SK-N-SH (cell line): ENCODE measurements at regions not wholly inside any gene's neighbourhood (a gene's known extent, or its start where the extent isn't known, plus 50 kb on each side); places are given as distances from the start of the nearest gene placed in this dataset.

Experiments
- CTCF ChIA-PET: fragments of 300-600, 350-600 bp; formaldehyde crosslinking; extraction: SDS; loops from one replicate; lab custom pipeline; 2021; lab: Yijun Ruan, JAX
- POLR2A ChIA-PET: fragments of 350-600 bp; sonication (Branson Sonifier 250); formaldehyde crosslinking; extraction: SDS; loops from one replicate; lab custom pipeline; 2020; ENCODE audit warnings: antibody characterized with exemption, inconsistent platforms; lab: Yijun Ruan, JAX
- DNase-seq: peaks from one replicate; pipeline ENCODE4 v3.0.0; 2012
- H2AFZ ChIP-seq: fragments of 200-600 bp; sonication (generic); 2 replicates; pipeline ENCODE4 v1.8.1; 2016; ENCODE audit warnings: antibody characterized with exemption, mild to moderate bottlenecking, low read depth
- H3F3A ChIP-seq: fragments of 200-600 bp; sonication (generic); replicated peaks from 2 replicates; pipeline ENCODE3; 2016; ENCODE audit warnings: antibody characterized with exemption, mild to moderate bottlenecking; ENCODE audit not compliant: insufficient read depth
- H3K27ac ChIP-seq, 2 experiments: fragments of 200-500 bp in 1 of 2; fragments of 200-600 bp in 1 of 2; sonication (Bioruptor generic) in 1 of 2; sonication (generic), shearing (Covaris generic) in 1 of 2; 2 replicates each; pipeline versions ENCODE4 v1.5.1 to v1.6.1; 2014 to 2016; ENCODE audit warnings: low read depth in 2 of 2, inconsistent platforms in 1 of 2, low read length in 1 of 2, mild to moderate bottlenecking in 1 of 2, mixed read lengths in 1 of 2
- H3K27me3 ChIP-seq: fragments of 200-600 bp; sonication (generic), shearing (Covaris generic); 2 replicates; pipeline ENCODE4 v1.6.1; 2016; ENCODE audit warnings: mixed run types; ENCODE audit not compliant: insufficient read depth
- H3K36me3 ChIP-seq, 2 experiments: fragments of 200-500 bp in 1 of 2; fragments of 200-600 bp in 1 of 2; sonication (Bioruptor generic) in 1 of 2; sonication (generic) in 1 of 2; replicated peaks in 1 of 2; 2 replicates each; pipeline versions ENCODE3 to v1.5.1; 2014 to 2016; ENCODE audit warnings: low read length in 1 of 2, mild to moderate bottlenecking in 1 of 2; ENCODE audit not compliant: insufficient read depth in 2 of 2, control insufficient read depth in 1 of 2
- H3K4me1 ChIP-seq, 2 experiments: fragments of 200-500 bp in 1 of 2; fragments of 200-600 bp in 1 of 2; sonication (Bioruptor generic) in 1 of 2; sonication (generic), shearing (Covaris generic) in 1 of 2; 2 replicates each; pipeline versions ENCODE4 v1.5.1 to v1.6.1; 2014 to 2016; ENCODE audit warnings: low read depth in 1 of 2, low read length in 1 of 2, mixed run types in 1 of 2; ENCODE audit not compliant: insufficient read depth in 2 of 2, control insufficient read depth in 1 of 2
- H3K4me2 ChIP-seq: fragments of 200-600 bp; sonication (generic), shearing (Covaris generic); 2 replicates; pipeline ENCODE4 v1.6.1; 2017; ENCODE audit warnings: mixed run types
- H3K4me3 ChIP-seq, 2 experiments: fragments of 200-500 bp in 1 of 2; fragments of 200-600 bp in 1 of 2; sonication (Bioruptor generic) in 1 of 2; sonication (generic), shearing (Covaris generic) in 1 of 2; 2 replicates each; pipeline versions ENCODE4 v1.5.1 to v1.8.1; 2014 to 2016; ENCODE audit warnings: low read depth in 2 of 2, inconsistent platforms in 1 of 2, low read length in 1 of 2, mild to moderate bottlenecking in 1 of 2, mixed read lengths in 1 of 2, moderate library complexity in 1 of 2
- H3K79me2 ChIP-seq: fragments of 200-600 bp; sonication (generic); 2 replicates; pipeline ENCODE4 v1.8.1; 2017; ENCODE audit warnings: mild to moderate bottlenecking; ENCODE audit not compliant: insufficient read depth
- H3K9ac ChIP-seq: fragments of 200-600 bp; sonication (generic); 2 replicates; pipeline ENCODE4 v1.6.1; 2017; ENCODE audit warnings: mixed run types
- H3K9me2 ChIP-seq: fragments of 200-600 bp; sonication (generic); 2 replicates; pipeline ENCODE4 v1.6.1; 2017; ENCODE audit warnings: mixed run types
- H3K9me3 ChIP-seq: fragments of 200-600 bp; sonication (generic); 2 replicates; pipeline ENCODE4 v1.6.1; 2017; ENCODE audit warnings: mixed run types, mild to moderate bottlenecking, moderate library complexity
- H4K20me1 ChIP-seq: fragments of 200-600 bp; sonication (generic); 2 replicates; pipeline ENCODE4 v1.6.1; 2017; ENCODE audit warnings: mild to moderate bottlenecking, mixed run types; ENCODE audit not compliant: insufficient read depth
- EP300 ChIP-seq, 2 experiments: IDR thresholded peaks; 2 replicates each; pipeline versions ENCODE4 v1.4.0 to v1.6.1; 2012; ENCODE audit warnings: borderline replicate concordance in 1 of 2, low read depth in 1 of 2, low read length in 1 of 2
- EZH2phosphoT487 ChIP-seq: fragments of 200-600 bp; sonication (generic); IDR thresholded peaks from 2 replicates; pipeline ENCODE4 v1.6.1; 2017; ENCODE audit warnings: low read depth, mixed run types, mild to moderate bottlenecking, antibody characterized with exemption, moderate library complexity, borderline replicate concordance
- FOXM1 ChIP-seq: IDR thresholded peaks from 2 replicates; pipeline ENCODE4 v1.4.0; 2012; ENCODE audit warnings: low read depth, mild to moderate bottlenecking
- GABPA ChIP-seq: IDR thresholded peaks from 2 replicates; pipeline ENCODE4 v1.4.0; 2012; ENCODE audit warnings: low read depth, mild to moderate bottlenecking
- JUND ChIP-seq: IDR thresholded peaks from 2 replicates; pipeline ENCODE4 v1.4.0; 2012
- MEF2A ChIP-seq: IDR thresholded peaks from 2 replicates; pipeline ENCODE4 v1.4.0; 2012; ENCODE audit warnings: low read depth, borderline replicate concordance
- MXI1 ChIP-seq: IDR thresholded peaks from 2 replicates; pipeline ENCODE4 v1.6.1; 2012; ENCODE audit warnings: mild to moderate bottlenecking, low read depth, low read length, improper control_type of control experiment
- NFIC ChIP-seq: IDR thresholded peaks from 2 replicates; pipeline ENCODE4 v1.4.0; 2012; ENCODE audit warnings: borderline replicate concordance
- POLR2AphosphoS5 ChIP-seq: IDR thresholded peaks from 2 replicates; pipeline ENCODE4 v1.6.1; 2012; ENCODE audit warnings: low read depth, low read length
- RAD21 ChIP-seq: IDR thresholded peaks from 2 replicates; pipeline ENCODE4 v1.6.1; 2012; ENCODE audit warnings: mild to moderate bottlenecking, low read length
- RCOR1 ChIP-seq: fragments of 150-350 bp; IDR thresholded peaks from 2 replicates; pipeline ENCODE4 v1.6.1; 2017; ENCODE audit warnings: antibody characterized with exemption, low read length
- RXRA ChIP-seq: IDR thresholded peaks from 2 replicates; pipeline ENCODE4 v1.4.0; 2012; ENCODE audit warnings: low read depth, mild to moderate bottlenecking, borderline replicate concordance
- SIN3A ChIP-seq: IDR thresholded peaks from 2 replicates; pipeline ENCODE4 v1.6.1; 2012; ENCODE audit warnings: low read depth, mild to moderate bottlenecking, low read length, moderate library complexity, borderline replicate concordance
- WGBS: methylation state at CpG from one replicate; pipeline ENCODE4 v1.1.6; 2017; ENCODE audit warnings: low lambda C conversion rate; 5-methylcytosine and 5-hydroxymethylcytosine counted together
- TF ChIP-seq, protein P1 (sequence below): fragments of 200-600 bp; sonication (generic); IDR thresholded peaks from 2 replicates; pipeline ENCODE4 v1.6.1; 2017; ENCODE audit warnings: antibody characterized with exemption, mild to moderate bottlenecking, moderate library complexity
- TF ChIP-seq, protein P2 (sequence below): fragments of 150-350 bp; IDR thresholded peaks from 2 replicates; pipeline ENCODE4 v1.6.1; 2017; ENCODE audit warnings: antibody characterized with exemption, low read length, low read depth, borderline replicate concordance
- TF ChIP-seq, protein P3 (sequence below): IDR thresholded peaks from 2 replicates; pipeline ENCODE4 v1.4.0; 2012; ENCODE audit warnings: low read depth, borderline replicate concordance

DNA sequence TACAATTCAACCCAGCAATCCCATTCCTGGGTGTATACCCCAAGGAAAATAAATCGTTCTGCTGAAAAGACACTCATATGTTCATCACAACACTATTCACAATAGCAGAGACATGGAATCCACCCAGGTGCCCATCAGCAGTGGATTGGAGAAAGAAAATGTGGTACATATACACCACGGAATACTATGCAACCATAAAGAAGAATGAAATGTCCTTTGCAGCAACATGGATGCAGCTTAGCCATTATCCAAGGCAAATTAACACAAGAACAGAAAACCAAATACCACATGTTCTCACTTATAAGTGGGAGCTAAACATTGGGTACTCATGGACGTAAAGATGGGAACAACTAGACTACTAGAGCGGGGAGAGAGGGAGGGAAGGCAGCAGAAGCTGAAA is 207.8 kb downstream of the GATA3 start:
- CTCF ChIA-PET, result no interaction called here
- 71% methylated on average over 4 of the region's 4 CpGs for WGBS

DNA sequence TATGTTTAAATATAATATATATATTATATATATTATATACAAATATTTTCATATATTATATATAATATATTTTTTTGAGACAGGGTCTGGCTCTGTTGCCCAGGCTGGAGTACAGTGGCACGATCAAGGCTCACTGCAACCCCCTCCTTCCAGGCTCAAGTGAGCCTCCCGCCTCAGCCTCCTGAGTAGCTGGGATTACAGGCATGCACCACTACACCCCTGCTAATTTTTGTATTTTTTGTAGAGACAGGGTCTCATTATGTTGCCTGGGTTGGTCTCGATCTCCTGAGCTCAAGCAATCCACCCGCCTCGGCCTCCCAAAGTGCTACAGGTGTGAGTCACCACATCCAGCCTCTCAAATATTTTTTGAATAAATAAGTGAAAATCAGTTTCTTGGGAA is 215.5 kb downstream of the GATA3 start:
- CTCF ChIA-PET, result no interaction called here
- peaks cover 6% of the 10 kb centered on the region for H3F3A ChIP-seq
- H3K4me1 ChIP-seq, result no peaks in the 10 kb centered on the region
- 91% methylated on average over 5 of the region's 5 CpGs for WGBS
- no peak overlapping the region for H3K9ac ChIP-seq
- no peak overlapping the region for H2AFZ ChIP-seq
- no peak overlapping the region for H3K4me3 ChIP-seq
- POLR2A ChIA-PET, result no interaction called here
- no peak for DNase-seq
- no peak overlapping the region for H3K4me2 ChIP-seq
- H3K79me2 ChIP-seq, result no peaks in the 10 kb centered on the region
- no peaks in the 10 kb centered on the region for H3K36me3 ChIP-seq
- no peaks in the 10 kb centered on the region for H4K20me1 ChIP-seq
- no peaks in the 10 kb centered on the region for H3K9me2 ChIP-seq
- no peaks in the 10 kb centered on the region for H3K27me3 ChIP-seq
- no peaks in the 10 kb centered on the region for H3K9me3 ChIP-seq
- TF ChIP-seq RXRA (no peak), RAD21 (no peak), SIN3A (no peak), GABPA (no peak), EP300 (IDR thresholded peaks at IDR 0.05; ENCODE audit: borderline replicate concordance in 1 of 2, low read depth in 1 of 2, low read length in 1 of 2) (no peak), RCOR1 (no peak), JUND (no peak)
- TF ChIP-seq, protein P1, sequence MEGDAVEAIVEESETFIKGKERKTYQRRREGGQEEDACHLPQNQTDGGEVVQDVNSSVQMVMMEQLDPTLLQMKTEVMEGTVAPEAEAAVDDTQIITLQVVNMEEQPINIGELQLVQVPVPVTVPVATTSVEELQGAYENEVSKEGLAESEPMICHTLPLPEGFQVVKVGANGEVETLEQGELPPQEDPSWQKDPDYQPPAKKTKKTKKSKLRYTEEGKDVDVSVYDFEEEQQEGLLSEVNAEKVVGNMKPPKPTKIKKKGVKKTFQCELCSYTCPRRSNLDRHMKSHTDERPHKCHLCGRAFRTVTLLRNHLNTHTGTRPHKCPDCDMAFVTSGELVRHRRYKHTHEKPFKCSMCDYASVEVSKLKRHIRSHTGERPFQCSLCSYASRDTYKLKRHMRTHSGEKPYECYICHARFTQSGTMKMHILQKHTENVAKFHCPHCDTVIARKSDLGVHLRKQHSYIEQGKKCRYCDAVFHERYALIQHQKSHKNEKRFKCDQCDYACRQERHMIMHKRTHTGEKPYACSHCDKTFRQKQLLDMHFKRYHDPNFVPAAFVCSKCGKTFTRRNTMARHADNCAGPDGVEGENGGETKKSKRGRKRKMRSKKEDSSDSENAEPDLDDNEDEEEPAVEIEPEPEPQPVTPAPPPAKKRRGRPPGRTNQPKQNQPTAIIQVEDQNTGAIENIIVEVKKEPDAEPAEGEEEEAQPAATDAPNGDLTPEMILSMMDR, result no peak
- H3K27ac ChIP-seq, result no peak overlapping the region

More for the DNA sequence above, 207.8 kb downstream of the GATA3 start:
- H3K79me2 ChIP-seq, result no peaks in the 10 kb centered on the region
- no peaks in the 10 kb centered on the region for H3K36me3 ChIP-seq
- H3K9ac ChIP-seq, result no peak overlapping the region
- no peaks in the 10 kb centered on the region for H3K27me3 ChIP-seq
- no peak for TF ChIP-seq MXI1
- TF ChIP-seq EZH2phosphoT487, result no peak
- H3K27ac ChIP-seq, result no peak overlapping the region
- no peak overlapping the region for H3K4me3 ChIP-seq
- POLR2A ChIA-PET, result no interaction called here
- DNase-seq, result no peak
- no peaks in the 10 kb centered on the region for H4K20me1 ChIP-seq
- no peaks in the 10 kb centered on the region for H3K9me3 ChIP-seq
- no peaks in the 10 kb centered on the region for H3F3A ChIP-seq
- no peak overlapping the region for H3K4me2 ChIP-seq
- no peaks in the 10 kb centered on the region for H3K9me2 ChIP-seq
- H2AFZ ChIP-seq, result no peak overlapping the region
- H3K4me1 ChIP-seq, result peaks cover 0 to 6% of the 10 kb centered on the region in 2 experiments; a peak in 1 of 4 replicates

DNA sequence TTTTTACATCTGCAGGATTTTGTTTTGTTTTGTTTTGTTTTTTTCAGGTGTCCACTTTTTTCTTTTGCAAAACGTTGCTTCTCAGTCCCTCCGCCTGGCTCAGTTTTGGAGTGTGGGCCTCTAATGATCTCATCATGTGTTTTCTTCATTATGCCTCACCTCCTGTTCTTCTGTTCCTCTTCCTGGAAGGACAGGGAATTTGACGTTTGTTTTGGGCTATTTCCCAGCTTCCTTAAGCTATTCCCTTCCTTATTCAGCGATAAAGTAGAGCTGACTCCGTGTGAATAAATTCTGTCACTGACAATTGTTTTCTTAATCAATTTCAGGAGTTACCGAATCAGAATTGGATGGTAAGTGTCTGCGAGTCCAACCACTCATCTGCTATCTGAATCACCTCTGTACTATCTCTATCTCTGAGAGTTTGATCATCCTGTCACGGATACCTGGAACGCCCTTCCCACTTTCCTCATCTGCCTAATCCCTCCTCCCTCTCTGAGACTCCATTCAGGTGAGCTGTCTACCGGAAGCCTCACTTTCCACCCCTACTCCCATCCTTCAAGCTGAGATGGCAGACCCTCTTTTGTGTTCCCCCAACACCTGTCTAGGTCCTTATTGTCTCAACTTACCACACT is 218.4 kb downstream of the GATA3 start:
- DNase-seq, result no peak
- H3F3A ChIP-seq, result peaks cover 6% of the 10 kb centered on the region
- no peaks in the 10 kb centered on the region for H3K9me2 ChIP-seq
- H3K4me3 ChIP-seq, result no peak overlapping the region
- H3K9me3 ChIP-seq, result no peaks in the 10 kb centered on the region
- H3K27ac ChIP-seq, result no peak overlapping the region
- 76% methylated on average over 10 of the region's 10 CpGs for WGBS
- H3K4me2 ChIP-seq, result no peak overlapping the region
- no peaks in the 10 kb centered on the region for H3K27me3 ChIP-seq
- POLR2A ChIA-PET, result no interaction called here
- H3K36me3 ChIP-seq, result no peaks in the 10 kb centered on the region
- H4K20me1 ChIP-seq, result no peaks in the 10 kb centered on the region
- H3K4me1 ChIP-seq, result no peaks in the 10 kb centered on the region
- no peak overlapping the region for H2AFZ ChIP-seq
- no peaks in the 10 kb centered on the region for H3K79me2 ChIP-seq
- H3K9ac ChIP-seq, result no peak overlapping the region
- CTCF ChIA-PET, result interaction anchor here (1.2 kb wide), 1 partner anchor 9 kb away, joined by 4 read pairs; no protein-coding TSS in a partner anchor
- TF ChIP-seq, protein P1, result no peak
- TF ChIP-seq MXI1 (no peak), EZH2phosphoT487 (no peak), FOXM1 (no peak), POLR2AphosphoS5 (no peak), NFIC (no peak), JUND (no peak), MEF2A (no peak)
- TF ChIP-seq, protein P2, sequence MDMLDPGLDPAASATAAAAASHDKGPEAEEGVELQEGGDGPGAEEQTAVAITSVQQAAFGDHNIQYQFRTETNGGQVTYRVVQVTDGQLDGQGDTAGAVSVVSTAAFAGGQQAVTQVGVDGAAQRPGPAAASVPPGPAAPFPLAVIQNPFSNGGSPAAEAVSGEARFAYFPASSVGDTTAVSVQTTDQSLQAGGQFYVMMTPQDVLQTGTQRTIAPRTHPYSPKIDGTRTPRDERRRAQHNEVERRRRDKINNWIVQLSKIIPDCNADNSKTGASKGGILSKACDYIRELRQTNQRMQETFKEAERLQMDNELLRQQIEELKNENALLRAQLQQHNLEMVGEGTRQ, result no peak
- TF ChIP-seq, protein P3, sequence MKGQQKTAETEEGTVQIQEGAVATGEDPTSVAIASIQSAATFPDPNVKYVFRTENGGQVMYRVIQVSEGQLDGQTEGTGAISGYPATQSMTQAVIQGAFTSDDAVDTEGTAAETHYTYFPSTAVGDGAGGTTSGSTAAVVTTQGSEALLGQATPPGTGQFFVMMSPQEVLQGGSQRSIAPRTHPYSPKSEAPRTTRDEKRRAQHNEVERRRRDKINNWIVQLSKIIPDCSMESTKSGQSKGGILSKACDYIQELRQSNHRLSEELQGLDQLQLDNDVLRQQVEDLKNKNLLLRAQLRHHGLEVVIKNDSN, result no peak
